Thoracic aorta (tissue), 2 donors: ENCODE measurements at regions not wholly inside any gene's neighbourhood (a gene's known extent, or its start where the extent isn't known, plus 50 kb on each side); places are given as distances from the start of the nearest gene placed in this dataset.
"Not testable (repeated sequence)": the region's sequence is repeated elsewhere in the genome, so short reads cannot be mapped to it uniquely, and the experiment has no call there.

Experiments
- ATAC-seq: fragments of 150-250 bp; one replicate; pipeline ENCODE4 v1.8.0; 2017; ENCODE audit warnings: low read depth; ENCODE audit not compliant: insufficient number of reproducible peaks, low FRiP score
- DNase-seq: peaks from one replicate; pipeline ENCODE4 v3.0.0-alpha.2; 2020; ENCODE audit warnings: low spot score
- H3K27ac ChIP-seq, 2 donors: fragments of 200-600 bp; sonication (generic); 1 replicate in 1 of 2; 2 replicates in 1 of 2; pipeline ENCODE4 v1.5.1; 2016; ENCODE audit warnings: mild to moderate bottlenecking in 2 of 2, moderate library complexity in 2 of 2
- H3K27me3 ChIP-seq: fragments of 200-600 bp; sonication (generic); replicated peaks from 2 replicates; pipeline ENCODE4 v1.6.0; 2016; ENCODE audit warnings: mild to moderate bottlenecking; ENCODE audit not compliant: insufficient read depth
- H3K36me3 ChIP-seq: fragments of 200-600 bp; sonication (generic); one replicate; pipeline ENCODE4 v1.5.1; 2016
- H3K4me1 ChIP-seq, 2 donors: fragments of 200-600 bp; sonication (generic); 1 replicate in 1 of 2; 2 replicates in 1 of 2; pipeline versions ENCODE4 v1.5.1 to v1.6.0; 2016; ENCODE audit warnings: low read depth in 2 of 2, mild to moderate bottlenecking in 1 of 2; ENCODE audit not compliant: control insufficient read depth in 1 of 2
- H3K4me3 ChIP-seq: fragments of 200-600 bp; sonication (generic); 2 replicates; pipeline ENCODE4 v1.5.1; 2016; ENCODE audit warnings: mild to moderate bottlenecking
- H3K9me3 ChIP-seq: fragments of 200-600 bp; sonication (generic); 2 replicates; pipeline ENCODE4 v1.5.1; 2016
- CTCF ChIP-seq: fragments of 200-600 bp; sonication (generic); IDR thresholded peaks from one replicate; pipeline ENCODE4 v1.5.1; 2019; ENCODE audit warnings: antibody characterized with exemption

GRCh38 chr3:80618295-80619256 lies 850.8 kb upstream of the ROBO1 start:
- Histone ChIP-seq H3K9me3 (no peaks in the 10 kb centered on the region), H3K4me1 (no peaks in the 10 kb centered on the region), H3K36me3 (no peaks in the 10 kb centered on the region), H3K27ac (no peak overlapping the region), H3K4me3 (no peak overlapping the region), H3K27me3 (no peaks in the 10 kb centered on the region)
- no peak for TF ChIP-seq CTCF
- ATAC-seq (no peak), DNase-seq (no peak)

- ATAC-seq = no peak
- no peaks in the 10 kb centered on the region for H3K36me3 ChIP-seq
- no peaks in the 10 kb centered on the region for H3K27me3 ChIP-seq
- TF ChIP-seq CTCF = no peak
- no peak overlapping the region for H3K4me3 ChIP-seq
- H3K27ac ChIP-seq = no peak overlapping the region
- DNase-seq = no peak
- no peaks in the 10 kb centered on the region for H3K9me3 ChIP-seq
- no peaks in the 10 kb centered on the region for H3K4me1 ChIP-seq
These were observed 844.6 kb upstream of the ROBO1 start for GRCh38 chr3:80612366-80612765.

- not testable (repeated sequence) for H3K27me3 ChIP-seq, H3K4me1 ChIP-seq, ATAC-seq, H3K27ac ChIP-seq, H3K9me3 ChIP-seq, H3K4me3 ChIP-seq, H3K36me3 ChIP-seq, DNase-seq
These were observed 840.3 kb upstream of the ROBO1 start for GRCh38 chr3:80608072-80608471.

GRCh38 chr3:80606073-80606472 lies 838.3 kb upstream of the ROBO1 start:
- no peaks in the 10 kb centered on the region for H3K4me1 ChIP-seq
- TF ChIP-seq CTCF = no peak
- no peaks in the 10 kb centered on the region for H3K27me3 ChIP-seq
- no peak overlapping the region for H3K27ac ChIP-seq
- H3K36me3 ChIP-seq = no peaks in the 10 kb centered on the region
- H3K4me3 ChIP-seq = no peak overlapping the region
- DNase-seq (no peak), ATAC-seq (no peak)
- no peaks in the 10 kb centered on the region for H3K9me3 ChIP-seq

GRCh38 chr3:80601479-80601878 lies 833.7 kb upstream of the ROBO1 start:
- no peak overlapping the region for H3K27ac ChIP-seq
- no peak overlapping the region for H3K4me3 ChIP-seq
- no peak for TF ChIP-seq CTCF
- no peaks in the 10 kb centered on the region for H3K9me3 ChIP-seq
- DNase-seq (no peak), ATAC-seq (no peak)
- H3K36me3 ChIP-seq = no peaks in the 10 kb centered on the region
- no peaks in the 10 kb centered on the region for H3K27me3 ChIP-seq
- no peaks in the 10 kb centered on the region for H3K4me1 ChIP-seq

- no peaks in the 10 kb centered on the region for H3K27me3 ChIP-seq
- DNase-seq = no peak
- H3K36me3 ChIP-seq = no peaks in the 10 kb centered on the region
- no peak for ATAC-seq
- no peak overlapping the region for H3K4me3 ChIP-seq
- H3K27ac ChIP-seq = no peak overlapping the region
- H3K4me1 ChIP-seq = no peaks in the 10 kb centered on the region
- TF ChIP-seq CTCF = no peak
- no peaks in the 10 kb centered on the region for H3K9me3 ChIP-seq
These were observed 825.0 kb upstream of the ROBO1 start for GRCh38 chr3:80592792-80593191.
